Activated B cell treated with CpG ODN at 0.5 μM for 24 hours (primary cell): ENCODE measurements at regions not wholly inside any gene's neighbourhood (a gene's known extent, or its start where the extent isn't known, plus 50 kb on each side); places are given as distances from the start of the nearest gene placed in this dataset.

Experiments used
- ATAC-seq: fragments of 200-7000 bp; cut with Tn5 transposase; one replicate; pipeline ENCODE4 v1.10.0; 2021; ENCODE audit warnings: low read depth, mild to moderate bottlenecking, moderate library complexity
- CTCF ChIA-PET: fragments of 350-600 bp; sonication (Branson Sonifier 250); formaldehyde crosslinking; loops from one replicate; lab custom pipeline; 2021; ENCODE audit warnings: antibody characterized with exemption; lab: Charles Lee
- POLR2A ChIA-PET: fragments of 350-600 bp; sonication (Branson Sonifier 250); formaldehyde crosslinking; loops from one replicate; lab custom pipeline; 2021; ENCODE audit warnings: antibody characterized with exemption; lab: Charles Lee
- DNase-seq: peaks from one replicate; pipeline ENCODE4 v3.0.0; 2022
- H3K27ac Mint-ChIP-seq: one replicate; pipeline ENCODE4 v1.8.0; 2020; ENCODE audit warnings: mixed read lengths
- H3K27me3 Mint-ChIP-seq: one replicate; pipeline ENCODE4 v1.8.0; 2021; ENCODE audit warnings: mixed read lengths
- H3K36me3 Mint-ChIP-seq: one replicate; pipeline ENCODE4 v1.8.0; 2021; ENCODE audit warnings: low read depth, mixed read lengths
- H3K4me1 Mint-ChIP-seq: one replicate; pipeline ENCODE4 v1.8.0; 2021; ENCODE audit warnings: mixed read lengths
- H3K4me3 Mint-ChIP-seq: one replicate; pipeline ENCODE4 v1.8.0; 2020; ENCODE audit warnings: mild to moderate bottlenecking, mixed read lengths
- H3K9me3 Mint-ChIP-seq: one replicate; pipeline ENCODE4 v1.8.0; 2020; ENCODE audit warnings: mixed read lengths
- intact Hi-C: fragments of 100-400 bp; cut with micrococcal nuclease; formaldehyde crosslinking; loops from one replicate; pipeline ENCODE4 v1.15.1; 2024
- TF ChIP-seq, protein P1 (sequence below): fragments of 200-600 bp; IDR thresholded peaks from one replicate; pipeline ENCODE4 v1.8.0; 2022; ENCODE audit warnings: antibody characterized with exemption, mild to moderate bottlenecking

DNA sequence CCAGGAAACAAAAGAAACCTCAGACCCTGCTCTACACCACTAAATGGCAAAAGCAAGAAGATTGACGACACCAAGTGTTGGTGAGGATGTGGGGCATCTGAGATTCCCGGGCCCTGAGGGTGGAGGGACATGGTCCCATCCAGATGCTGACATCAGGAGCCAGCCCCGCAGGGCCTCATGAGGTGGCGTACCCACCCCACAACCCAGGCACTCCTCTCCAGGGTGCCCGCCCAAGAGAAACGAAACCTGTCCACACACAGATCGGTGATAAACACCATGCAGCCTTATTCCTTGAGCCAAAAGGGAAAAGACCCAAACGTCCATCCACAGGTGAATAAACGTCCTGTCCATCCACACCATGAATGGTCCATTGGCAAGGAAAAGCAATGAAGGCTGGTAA, 54.8 kb upstream of the C14orf180 start:
- POLR2A ChIA-PET = no interaction called here
- Mint-ChIP-seq H3K4me1 (no peaks in the 10 kb centered on the region), H3K9me3 (peaks cover 11% of the 10 kb centered on the region), H3K27ac (no peak overlapping the region), H3K4me3 (no peak overlapping the region), H3K36me3 (no peaks in the 10 kb centered on the region), H3K27me3 (no peaks in the 10 kb centered on the region)
- CTCF ChIA-PET = no interaction called here
- TF ChIP-seq, protein P1, sequence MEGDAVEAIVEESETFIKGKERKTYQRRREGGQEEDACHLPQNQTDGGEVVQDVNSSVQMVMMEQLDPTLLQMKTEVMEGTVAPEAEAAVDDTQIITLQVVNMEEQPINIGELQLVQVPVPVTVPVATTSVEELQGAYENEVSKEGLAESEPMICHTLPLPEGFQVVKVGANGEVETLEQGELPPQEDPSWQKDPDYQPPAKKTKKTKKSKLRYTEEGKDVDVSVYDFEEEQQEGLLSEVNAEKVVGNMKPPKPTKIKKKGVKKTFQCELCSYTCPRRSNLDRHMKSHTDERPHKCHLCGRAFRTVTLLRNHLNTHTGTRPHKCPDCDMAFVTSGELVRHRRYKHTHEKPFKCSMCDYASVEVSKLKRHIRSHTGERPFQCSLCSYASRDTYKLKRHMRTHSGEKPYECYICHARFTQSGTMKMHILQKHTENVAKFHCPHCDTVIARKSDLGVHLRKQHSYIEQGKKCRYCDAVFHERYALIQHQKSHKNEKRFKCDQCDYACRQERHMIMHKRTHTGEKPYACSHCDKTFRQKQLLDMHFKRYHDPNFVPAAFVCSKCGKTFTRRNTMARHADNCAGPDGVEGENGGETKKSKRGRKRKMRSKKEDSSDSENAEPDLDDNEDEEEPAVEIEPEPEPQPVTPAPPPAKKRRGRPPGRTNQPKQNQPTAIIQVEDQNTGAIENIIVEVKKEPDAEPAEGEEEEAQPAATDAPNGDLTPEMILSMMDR = no peak
- ATAC-seq = no peak
- intact Hi-C loops = no loop called here
- DNase-seq = no peak

DNA sequence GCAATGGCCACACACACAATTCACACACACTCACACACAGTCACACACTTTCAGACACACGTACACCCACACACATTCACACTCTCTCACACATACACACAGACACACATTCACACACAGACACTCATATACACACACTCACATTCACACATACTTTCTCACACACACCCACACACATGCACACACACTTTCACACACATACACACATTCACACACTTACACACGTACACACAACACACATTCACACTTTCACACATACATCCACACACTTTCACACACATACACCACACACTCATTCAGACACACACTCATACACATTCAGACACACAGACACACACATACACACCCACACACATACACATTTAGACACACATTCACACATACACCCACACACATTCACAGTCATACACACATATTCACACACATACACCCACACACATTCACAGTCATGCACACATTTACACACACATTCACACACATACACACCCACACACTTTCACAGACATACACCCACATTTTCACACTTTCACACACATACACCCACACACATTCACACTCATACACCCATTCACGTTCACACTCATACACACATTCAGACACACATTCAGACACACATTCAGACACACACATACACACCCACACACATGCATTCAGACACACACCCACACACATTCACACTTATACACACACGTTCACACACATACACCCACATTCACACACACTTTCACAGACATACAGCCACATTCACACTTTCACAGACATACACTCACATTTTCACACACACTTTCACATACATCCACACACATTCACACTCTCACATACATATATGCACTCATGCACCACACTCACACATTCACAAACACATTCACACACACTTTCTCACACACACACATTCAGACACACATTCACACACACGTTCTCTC, 52.6 kb upstream of the C14orf180 start:
- ATAC-seq (no peak), DNase-seq (no peak)
- H3K4me1 Mint-ChIP-seq = no peaks in the 10 kb centered on the region
- intact Hi-C loops = no loop called here
- no peak overlapping the region for H3K27ac Mint-ChIP-seq
- TF ChIP-seq, protein P1 = no peak
- CTCF ChIA-PET = no interaction called here
- POLR2A ChIA-PET = no interaction called here
- H3K36me3 Mint-ChIP-seq = no peaks in the 10 kb centered on the region
- no peaks in the 10 kb centered on the region for H3K27me3 Mint-ChIP-seq
- peaks cover 11% of the 10 kb centered on the region for H3K9me3 Mint-ChIP-seq
- no peak overlapping the region for H3K4me3 Mint-ChIP-seq

DNA sequence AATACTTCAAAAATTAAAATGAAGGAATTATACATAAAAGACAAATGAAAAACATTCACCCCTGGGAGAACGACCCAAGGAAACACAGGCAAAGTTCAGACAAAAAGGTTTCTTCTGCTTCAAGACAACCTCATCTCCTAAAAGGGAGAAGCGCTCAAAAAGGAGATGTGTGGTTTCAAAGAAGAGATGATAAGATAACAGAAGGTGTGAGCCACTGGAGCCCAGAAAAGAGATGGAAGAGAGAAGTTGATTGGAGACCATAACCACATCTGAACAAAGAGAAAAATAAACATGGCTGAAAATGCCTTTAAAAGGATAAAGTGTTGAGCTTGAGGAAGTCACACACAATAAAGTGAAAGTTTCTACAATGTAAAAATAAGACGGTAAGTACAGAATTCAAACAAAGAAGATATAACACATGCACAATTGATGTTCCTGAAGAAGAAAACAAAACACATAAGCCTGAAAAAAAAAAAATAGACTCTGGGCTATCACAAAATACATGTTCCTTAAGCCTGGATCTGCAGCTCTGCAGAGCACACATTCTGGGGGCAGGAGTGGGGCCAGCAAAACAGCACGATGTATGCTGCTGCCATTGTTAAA, 51.6 kb upstream of the C14orf180 start:
- ChIA-PET CTCF (no interaction called here), POLR2A (no interaction called here)
- Mint-ChIP-seq H3K4me3 (no peak overlapping the region), H3K4me1 (no peaks in the 10 kb centered on the region), H3K9me3 (peaks cover 11% of the 10 kb centered on the region), H3K27me3 (peaks cover 2% of the 10 kb centered on the region), H3K36me3 (no peaks in the 10 kb centered on the region), H3K27ac (no peak overlapping the region)
- intact Hi-C loops = no loop called here
- ATAC-seq (no peak), DNase-seq (no peak)
- TF ChIP-seq, protein P1 = no peak

DNA sequence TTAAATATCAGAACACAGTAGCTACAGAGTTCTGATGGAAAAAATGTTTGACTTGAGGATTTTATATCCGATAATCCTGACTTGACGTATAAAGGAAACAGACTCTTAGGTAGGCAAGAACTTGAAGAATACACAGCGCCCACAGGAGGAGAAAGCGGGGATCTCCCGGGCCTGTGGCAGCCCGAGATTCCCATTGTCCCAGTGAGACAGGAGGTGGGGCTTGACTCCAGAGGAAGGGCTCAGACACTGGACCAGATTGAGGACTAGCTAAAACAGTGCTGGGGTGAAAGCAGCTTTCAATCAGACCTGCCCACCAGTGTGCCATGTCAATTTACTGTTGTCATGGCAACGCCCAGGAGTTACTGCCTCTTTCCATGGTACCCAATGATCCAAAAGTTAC, 51.1 kb upstream of the C14orf180 start:
- ChIA-PET POLR2A (no interaction called here), CTCF (no interaction called here)
- Mint-ChIP-seq H3K9me3 (peaks cover 11% of the 10 kb centered on the region), H3K4me3 (no peak overlapping the region), H3K27me3 (peaks cover 2% of the 10 kb centered on the region), H3K27ac (no peak overlapping the region), H3K36me3 (no peaks in the 10 kb centered on the region), H3K4me1 (no peaks in the 10 kb centered on the region)
- DNase-seq = no peak
- intact Hi-C loops = no loop called here
- TF ChIP-seq, protein P1 = no peak
- no peak for ATAC-seq
